Astrocyte (in vitro differentiated cells and primary cell): ENCODE measurements at regions not wholly inside any gene's neighbourhood (a gene's known extent, or its start where the extent isn't known, plus 50 kb on each side); places are given as distances from the start of the nearest gene placed in this dataset.

Source experiments
- DNase-seq: peaks from one replicate; pipeline ENCODE4 v3.0.0-alpha.2; 2010; ENCODE audit warnings: low read depth
- FAIRE-seq: peaks from 2 replicates; lab custom pipeline; 2011; peaks lifted over from hg19 to GRCh38; lab: Jason Lieb, UNC
- H2AFZ ChIP-seq: 2 replicates; pipeline ENCODE4 v1.6.0; 2012; ENCODE audit warnings: low read depth, low read length, inconsistent platforms
- H3K27ac ChIP-seq: 2 replicates; pipeline ENCODE4 v1.5.1; 2011; ENCODE audit warnings: low read depth, low read length, inconsistent platforms
- H3K27me3 ChIP-seq: 2 replicates; pipeline ENCODE4 v1.6.0; 2011; ENCODE audit warnings: low read length, inconsistent platforms; ENCODE audit not compliant: insufficient read depth
- H3K36me3 ChIP-seq: 2 replicates; pipeline ENCODE4 v1.5.1; 2011; ENCODE audit warnings: low read length, inconsistent platforms; ENCODE audit not compliant: insufficient read depth
- H3K4me1 ChIP-seq: 2 replicates; pipeline ENCODE4 v1.5.1; 2011; ENCODE audit warnings: low read length, inconsistent platforms; ENCODE audit not compliant: insufficient read depth
- H3K4me2 ChIP-seq: 2 replicates; pipeline ENCODE4 v1.6.0; 2012; ENCODE audit warnings: low read length, inconsistent platforms
- H3K4me3 ChIP-seq: 2 replicates; pipeline ENCODE4 v1.5.1; 2011; ENCODE audit warnings: low read depth, mild to moderate bottlenecking, low read length, inconsistent platforms; ENCODE audit not compliant: insufficient read depth
- H3K79me2 ChIP-seq: 2 replicates; pipeline ENCODE4 v1.6.0; 2012; ENCODE audit warnings: mild to moderate bottlenecking, low read length, inconsistent platforms; ENCODE audit not compliant: insufficient read depth
- H3K9ac ChIP-seq: 2 replicates; pipeline ENCODE4 v1.6.0; 2012; ENCODE audit warnings: mild to moderate bottlenecking, low read length, inconsistent platforms
- H3K9me3 ChIP-seq: 2 replicates; pipeline ENCODE4 v1.5.1; 2012; ENCODE audit warnings: low read depth, mild to moderate bottlenecking, low read length, inconsistent platforms; ENCODE audit not compliant: insufficient read depth
- H4K20me1 ChIP-seq: 2 replicates; pipeline ENCODE4 v1.6.0; 2012; ENCODE audit warnings: low read length, inconsistent platforms; ENCODE audit not compliant: insufficient read depth
- H3K27ac Mint-ChIP-seq: one replicate; pipeline ENCODE4 v1.8.0; 2021; ENCODE audit warnings: mild to moderate bottlenecking, mixed read lengths; ENCODE audit not compliant: unreplicated experiment
- H3K27me3 Mint-ChIP-seq: one replicate; pipeline ENCODE4 v1.8.0; 2021; ENCODE audit warnings: low read depth, mixed read lengths; ENCODE audit not compliant: unreplicated experiment
- H3K36me3 Mint-ChIP-seq: one replicate; pipeline ENCODE4 v1.8.0; 2021; ENCODE audit warnings: low read depth, mixed read lengths; ENCODE audit not compliant: unreplicated experiment
- H3K4me1 Mint-ChIP-seq: one replicate; pipeline ENCODE4 v1.8.0; 2021; ENCODE audit warnings: low read depth, mixed read lengths; ENCODE audit not compliant: unreplicated experiment
- H3K4me3 Mint-ChIP-seq: one replicate; pipeline ENCODE4 v1.8.0; 2021; ENCODE audit warnings: mild to moderate bottlenecking, moderate library complexity, mixed read lengths; ENCODE audit not compliant: unreplicated experiment
- H3K9me3 Mint-ChIP-seq: one replicate; pipeline ENCODE4 v1.8.0; 2021; ENCODE audit warnings: mild to moderate bottlenecking, mixed read lengths; ENCODE audit not compliant: unreplicated experiment
- CTCF ChIP-seq: IDR thresholded peaks from 2 replicates; pipeline ENCODE4 v1.5.1; 2011; ENCODE audit warnings: low read depth, mild to moderate bottlenecking, inconsistent platforms, low read length, moderate library complexity; ENCODE audit not compliant: insufficient read depth
- EZH2 ChIP-seq: IDR thresholded peaks from 2 replicates; pipeline ENCODE4 v1.6.1; 2012; ENCODE audit warnings: mild to moderate bottlenecking, low read length, inconsistent platforms; ENCODE audit not compliant: insufficient read depth

GRCh38 chr17:59506894-59507726 lies 58.3 kb upstream of the DHX40 start:
- FAIRE-seq: no peak

GRCh38 chr17:59508999-59509625 lies 56.3 kb upstream of the DHX40 start:
- no peaks in the 10 kb centered on the region for H4K20me1 ChIP-seq

More at GRCh38 chr17:59506894-59507726, 58.3 kb upstream of the DHX40 start:
- no peak for TF ChIP-seq EZH2
- no peak for TF ChIP-seq CTCF
- peak; percentile 26 for DNase-seq
- no peak overlapping the region for H3K9ac ChIP-seq
- H3K4me2 ChIP-seq: no peak overlapping the region
- Mint-ChIP-seq H3K36me3 (no peaks in the 10 kb centered on the region), H3K27ac (no peak overlapping the region), H3K9me3 (peaks cover 2% of the 10 kb centered on the region), H3K4me1 (peaks cover 4% of the 10 kb centered on the region), H3K27me3 (peaks cover 3% of the 10 kb centered on the region), H3K4me3 (no peak overlapping the region)
- no peak overlapping the region for H3K4me3 ChIP-seq
- H3K36me3 ChIP-seq: no peaks in the 10 kb centered on the region
- no peaks in the 10 kb centered on the region for H3K4me1 ChIP-seq
- no peak overlapping the region for H2AFZ ChIP-seq
- H3K79me2 ChIP-seq: no peaks in the 10 kb centered on the region
- no peaks in the 10 kb centered on the region for H4K20me1 ChIP-seq
- peaks cover 3% of the 10 kb centered on the region for H3K27me3 ChIP-seq
- no peaks in the 10 kb centered on the region for H3K9me3 ChIP-seq
- H3K27ac ChIP-seq: no peak overlapping the region

More at GRCh38 chr17:59508999-59509625, 56.3 kb upstream of the DHX40 start:
- H3K27me3 ChIP-seq: no peaks in the 10 kb centered on the region
- TF ChIP-seq EZH2 (no peak), CTCF (no peak)
- FAIRE-seq: no peak
- no peak overlapping the region for H3K9ac ChIP-seq
- Mint-ChIP-seq H3K9me3 (peaks cover 2% of the 10 kb centered on the region), H3K27ac (no peak overlapping the region), H3K4me3 (no peak overlapping the region), H3K27me3 (peaks cover 3% of the 10 kb centered on the region), H3K4me1 (peaks cover 6% of the 10 kb centered on the region), H3K36me3 (no peaks in the 10 kb centered on the region)
- H3K36me3 ChIP-seq: no peaks in the 10 kb centered on the region
- no peak overlapping the region for H3K4me3 ChIP-seq
- H3K27ac ChIP-seq: no peak overlapping the region
- H2AFZ ChIP-seq: no peak overlapping the region
- no peaks in the 10 kb centered on the region for H3K79me2 ChIP-seq
- no peaks in the 10 kb centered on the region for H3K4me1 ChIP-seq
- H3K9me3 ChIP-seq: no peaks in the 10 kb centered on the region
- no peak for DNase-seq
- H3K4me2 ChIP-seq: no peak overlapping the region
